ENCODE measurements at regions not wholly inside any gene's neighbourhood (a gene's known extent, or its start where the extent isn't known, plus 50 kb on each side); places are given as distances from the start of the nearest gene placed in this dataset.

DNA sequence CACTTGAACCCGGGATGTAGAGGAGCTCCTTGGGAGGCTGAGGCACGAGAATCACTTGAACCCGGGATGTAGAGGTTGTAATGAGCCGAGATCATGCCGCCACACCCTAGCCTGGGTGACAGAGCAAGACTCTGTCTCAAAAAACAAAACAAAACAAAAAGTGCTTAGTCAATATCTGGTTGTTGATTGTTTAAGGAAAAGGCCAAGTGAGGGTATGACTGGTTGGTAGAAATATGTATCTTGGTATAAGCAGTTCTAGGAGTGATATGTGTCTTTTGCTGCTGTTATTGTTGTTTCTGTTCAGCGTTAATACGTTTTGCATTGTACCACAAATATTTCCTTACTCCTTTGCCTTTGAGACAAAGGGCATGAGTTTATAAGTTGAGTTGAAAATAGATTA, 210.7 kb upstream of the DMRT1 start:
- DNase-seq (ENCODE audit: low spot score): no peak

DNA sequence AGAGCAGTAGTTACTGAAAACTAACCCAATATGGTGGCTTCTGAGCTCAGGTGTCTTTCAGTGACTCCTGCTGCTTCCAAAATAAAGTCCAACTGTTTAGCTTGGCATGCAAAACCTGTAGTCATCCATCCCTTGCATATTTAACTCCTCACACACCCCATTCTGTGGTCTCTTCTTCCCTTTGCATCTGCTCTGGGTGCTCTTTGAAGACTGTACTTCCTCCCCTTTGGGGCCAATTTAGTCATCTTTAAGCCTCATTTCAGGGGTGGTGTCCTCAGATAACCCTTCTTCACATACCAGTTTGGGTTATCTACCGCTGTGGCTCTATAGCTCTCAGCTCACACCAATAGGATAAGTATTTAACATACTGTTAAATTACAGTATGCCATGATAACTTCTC, 209.9 kb upstream of the DMRT1 start:
- DNase-seq (ENCODE audit: low spot score): peak; percentile 50

DNA sequence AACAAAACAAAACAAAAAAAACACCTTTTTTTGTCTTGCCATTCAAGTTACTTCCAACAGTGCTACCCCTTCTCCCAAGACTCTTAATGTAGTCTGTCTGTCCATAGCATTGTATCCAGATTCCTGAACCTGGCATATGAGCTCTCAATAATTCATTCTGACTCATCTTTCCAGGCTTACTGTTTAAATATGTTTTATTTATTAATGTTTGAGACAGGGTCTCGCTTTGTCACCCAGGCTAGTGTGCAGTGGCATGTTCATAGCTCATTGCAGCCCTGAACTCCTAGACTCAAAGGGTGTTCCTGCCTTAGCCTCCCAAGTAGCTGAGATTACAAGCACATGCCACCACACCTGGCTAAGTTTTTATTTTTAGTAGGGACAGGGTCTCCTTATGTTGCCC, 208.0 kb upstream of the DMRT1 start:
- DNase-seq (ENCODE audit: low spot score): no peak

DNA sequence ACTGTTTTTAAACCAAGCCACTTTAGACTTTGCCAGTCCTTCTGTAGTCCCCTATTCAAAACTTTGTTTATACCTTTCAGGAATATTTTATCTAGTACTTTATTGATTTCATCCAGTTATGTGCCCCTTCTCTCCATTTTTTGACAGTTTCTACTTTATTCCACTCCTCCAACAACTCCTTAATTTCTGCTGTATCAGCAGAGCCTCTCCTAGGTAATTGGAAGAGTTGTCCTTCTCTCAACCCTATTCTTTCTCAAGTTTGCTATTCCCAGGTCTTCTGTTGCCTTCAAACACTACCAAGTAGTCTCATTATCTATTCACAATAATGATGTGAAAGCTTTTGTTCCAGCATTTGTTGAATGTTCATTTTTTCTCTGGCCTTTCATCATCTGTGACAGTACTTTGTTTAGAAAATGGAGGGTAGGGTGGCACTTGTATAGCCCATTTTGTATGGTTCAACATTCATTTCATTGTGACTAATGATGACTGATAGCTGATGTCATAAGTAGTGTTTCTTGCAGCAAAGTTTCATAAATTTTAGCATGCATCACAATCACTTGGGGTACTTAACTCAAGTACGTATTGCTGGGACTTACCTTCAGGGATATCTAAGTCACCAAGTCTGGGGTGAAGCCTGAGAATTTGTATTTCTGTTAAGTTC, 204.4 kb upstream of the DMRT1 start:
- no peak for DNase-seq (ENCODE audit: low spot score)

DNA sequence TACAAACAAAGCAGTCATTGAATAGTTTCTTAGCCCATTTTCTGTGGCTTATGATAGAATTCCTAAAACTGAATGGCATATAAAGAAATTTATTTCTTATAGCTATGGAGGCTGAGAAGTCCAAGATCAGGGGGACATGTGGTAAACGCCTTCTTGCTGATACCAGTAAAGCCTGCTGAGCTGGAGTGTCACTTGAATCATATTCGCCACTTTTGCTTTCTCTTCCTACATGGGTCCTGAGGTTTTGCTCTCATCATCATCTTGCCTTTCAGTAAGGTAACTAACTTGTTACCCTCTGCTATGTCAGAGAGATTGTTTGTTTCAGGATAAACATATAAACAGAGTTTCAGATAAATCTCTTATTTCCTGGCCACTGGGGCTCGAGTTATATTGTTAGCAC, 203.3 kb upstream of the DMRT1 start:
- DNase-seq (ENCODE audit: low spot score): no peak

DNA sequence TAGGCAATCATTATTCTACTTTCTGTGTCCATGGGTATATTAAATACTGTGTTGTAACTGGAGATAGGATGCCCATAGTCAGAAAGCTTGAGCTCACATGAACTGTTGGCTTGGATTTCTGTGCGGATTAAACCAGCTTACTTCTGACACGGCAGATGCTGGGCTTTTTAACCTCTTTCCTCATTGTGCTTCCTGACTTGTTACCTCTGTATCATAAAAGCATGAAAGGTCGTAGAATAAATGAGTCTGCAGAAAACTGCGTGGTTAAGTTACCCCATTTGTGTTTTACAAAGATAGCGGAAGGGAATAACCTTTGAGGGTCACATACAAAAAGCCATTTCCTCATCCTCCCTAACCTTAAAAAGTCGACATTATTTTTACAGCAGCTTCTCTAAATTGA, 199.5 kb upstream of the DMRT1 start:
- DNase-seq (ENCODE audit: low spot score): no peak

DNA sequence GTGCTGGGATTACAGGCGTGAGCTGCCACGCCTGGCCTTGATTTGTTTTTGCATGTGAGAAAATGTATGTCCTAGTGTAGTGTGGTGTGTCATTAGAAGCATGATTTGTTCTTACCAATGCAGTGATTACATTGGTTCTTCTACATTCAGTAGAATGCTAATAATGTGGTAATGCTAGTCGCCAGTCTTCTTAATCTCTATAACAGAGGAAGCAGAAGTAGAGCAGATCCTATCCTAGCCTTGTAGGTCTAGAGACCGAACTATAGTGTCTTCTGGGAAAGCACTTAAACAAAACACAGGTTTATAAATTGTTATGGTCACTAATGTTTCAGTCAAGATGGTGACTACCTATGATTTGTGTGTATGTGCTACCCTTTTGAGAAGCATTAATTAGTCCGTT, 197.5 kb upstream of the DMRT1 start:
- DNase-seq (ENCODE audit: low spot score): no peak

DNA sequence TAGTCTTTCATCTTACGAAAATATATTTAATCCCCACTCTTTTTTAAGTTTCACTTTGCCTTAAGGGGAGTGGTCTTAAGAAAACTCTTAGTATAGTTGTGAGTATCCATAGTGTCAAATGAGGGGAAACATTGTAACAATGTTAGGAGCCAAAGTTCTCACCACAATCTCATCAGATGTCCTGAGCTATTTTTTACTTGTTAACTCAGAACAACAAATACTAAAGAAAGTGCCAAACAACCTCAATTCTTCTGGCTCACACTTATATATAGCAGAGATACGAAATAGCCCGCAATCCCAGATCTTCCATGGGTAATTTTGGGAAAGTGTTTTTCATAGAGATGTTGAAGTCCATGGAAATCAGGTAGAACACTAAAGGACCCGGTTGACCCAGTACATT, 194.0 kb upstream of the DMRT1 start:
- no peak for DNase-seq (ENCODE audit: low spot score)

DNA sequence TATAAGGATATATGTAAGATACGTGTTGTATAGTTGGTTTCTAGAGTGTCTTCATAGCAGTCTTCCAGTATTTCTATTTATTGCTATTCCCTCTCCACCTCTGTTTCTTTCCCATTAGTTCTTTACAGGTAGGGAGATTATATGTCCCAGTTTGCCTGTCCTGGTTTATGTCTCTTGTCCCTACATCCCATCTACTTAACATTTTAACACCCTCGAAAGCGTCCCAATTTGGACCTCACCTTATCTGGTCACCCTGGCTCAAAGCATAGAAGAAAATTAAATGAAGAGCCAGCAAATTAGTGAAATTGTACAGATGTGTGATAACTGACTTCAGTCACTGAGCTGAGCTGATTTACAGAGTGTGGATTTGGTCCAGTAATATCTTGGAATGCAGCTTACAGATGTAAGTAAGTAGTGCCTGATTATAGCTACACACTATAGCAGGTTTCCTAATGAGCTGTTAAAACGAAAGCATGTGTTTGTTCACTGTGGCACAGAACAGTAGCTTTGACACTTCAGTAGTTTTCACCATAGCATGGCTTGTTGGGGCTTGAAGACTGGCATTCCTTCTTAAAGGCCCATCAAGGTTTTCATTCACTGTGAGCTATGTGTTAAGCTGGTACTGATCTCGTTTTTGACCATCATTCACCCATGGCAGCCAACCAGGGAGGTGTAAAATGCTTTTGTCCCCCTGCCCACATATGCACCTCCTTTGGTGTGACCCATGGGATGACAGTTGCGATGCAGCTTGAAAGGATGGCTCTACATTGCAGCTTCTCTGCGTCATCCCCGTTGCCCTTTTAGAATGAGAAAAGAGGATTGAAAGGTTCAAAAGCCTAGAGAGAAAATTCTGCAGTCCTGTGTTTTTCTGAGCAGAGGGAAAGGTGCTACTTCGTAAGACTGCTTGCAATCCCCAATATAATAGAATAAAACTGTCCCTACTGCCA, 192.1 kb upstream of the DMRT1 start:
- DNase-seq (ENCODE audit: low spot score): no peak

DNA sequence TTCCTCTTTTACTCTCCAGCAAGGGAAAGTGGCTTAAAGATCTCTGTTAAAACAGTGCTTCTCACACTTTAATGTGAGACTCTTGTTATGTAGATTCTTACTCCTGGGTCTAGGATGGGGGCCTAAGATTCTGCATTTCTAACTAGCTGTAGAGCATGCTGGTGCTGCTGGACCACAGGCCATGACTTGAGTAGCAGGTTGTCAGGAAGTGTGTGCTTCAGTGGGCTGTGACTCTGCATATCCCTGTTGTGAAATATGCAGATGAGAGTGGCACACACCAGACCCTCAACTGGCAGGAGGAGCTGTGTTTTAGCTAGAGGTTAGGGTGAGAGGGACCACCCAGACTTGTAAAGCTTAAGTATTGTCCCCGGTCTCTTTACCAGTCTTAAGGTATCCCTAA, 191.1 kb upstream of the DMRT1 start:
- DNase-seq (ENCODE audit: low spot score): no peak

DNA sequence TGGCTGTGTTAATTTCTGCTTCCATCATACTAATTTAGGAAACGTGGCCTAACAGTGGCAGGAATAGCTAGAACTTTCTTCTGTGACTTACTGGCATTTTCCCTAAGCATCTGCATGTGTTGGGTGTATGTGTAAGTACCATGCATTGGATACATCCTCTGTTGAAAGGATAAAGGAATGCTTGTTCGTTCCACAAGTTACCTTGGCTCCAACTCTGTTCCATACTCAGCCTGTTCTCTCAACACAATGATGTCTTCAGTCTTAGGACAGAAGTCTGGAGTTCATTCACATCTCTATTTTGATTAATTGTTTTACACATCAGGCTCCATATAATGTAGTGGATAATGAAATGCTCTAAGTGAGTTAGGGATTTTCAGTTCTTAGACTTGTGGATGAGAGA, 190.1 kb upstream of the DMRT1 start:
- no peak for DNase-seq (ENCODE audit: low spot score)

DNA sequence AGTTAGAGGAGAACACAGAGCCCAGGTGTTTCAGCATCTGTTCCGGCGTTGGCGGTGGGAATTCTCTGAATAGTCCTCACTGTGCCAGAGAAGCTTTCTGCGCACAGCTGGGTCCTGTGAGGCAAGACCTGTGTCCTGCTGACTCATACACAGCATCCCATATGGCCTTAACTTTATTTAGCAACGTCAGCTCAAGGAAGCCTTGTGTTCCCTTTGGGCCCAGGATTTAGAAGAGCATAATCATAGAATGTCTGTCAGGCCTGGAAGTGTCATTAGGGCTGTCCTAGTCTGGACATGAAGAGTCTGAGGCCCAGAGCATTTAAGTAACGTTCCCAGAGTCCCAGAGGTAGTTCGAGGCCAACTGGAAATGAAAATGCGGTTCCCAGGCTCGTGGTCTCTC, 188.6 kb upstream of the DMRT1 start:
- DNase-seq (ENCODE audit: low spot score): no peak

DNA sequence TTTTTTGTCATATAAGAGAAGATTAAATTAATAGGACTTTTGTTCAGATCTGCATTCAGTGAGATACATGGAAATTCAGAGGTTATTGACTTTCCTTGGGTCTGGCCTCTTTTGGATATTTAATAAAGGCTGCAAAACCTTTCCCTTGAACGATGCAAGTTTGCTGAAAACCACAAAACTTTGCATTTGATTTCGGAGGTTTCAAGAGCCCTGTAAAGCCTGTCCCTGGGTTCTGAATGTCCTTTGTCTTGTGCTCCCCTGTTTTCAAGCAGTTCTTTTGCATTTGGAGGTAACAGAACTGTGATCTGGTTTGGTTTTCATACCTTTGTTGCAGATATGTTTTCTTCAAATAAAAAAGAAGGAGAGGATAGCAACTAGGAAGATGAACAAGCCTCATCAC, 188.1 kb upstream of the DMRT1 start:
- no peak for DNase-seq (ENCODE audit: low spot score)

DNA sequence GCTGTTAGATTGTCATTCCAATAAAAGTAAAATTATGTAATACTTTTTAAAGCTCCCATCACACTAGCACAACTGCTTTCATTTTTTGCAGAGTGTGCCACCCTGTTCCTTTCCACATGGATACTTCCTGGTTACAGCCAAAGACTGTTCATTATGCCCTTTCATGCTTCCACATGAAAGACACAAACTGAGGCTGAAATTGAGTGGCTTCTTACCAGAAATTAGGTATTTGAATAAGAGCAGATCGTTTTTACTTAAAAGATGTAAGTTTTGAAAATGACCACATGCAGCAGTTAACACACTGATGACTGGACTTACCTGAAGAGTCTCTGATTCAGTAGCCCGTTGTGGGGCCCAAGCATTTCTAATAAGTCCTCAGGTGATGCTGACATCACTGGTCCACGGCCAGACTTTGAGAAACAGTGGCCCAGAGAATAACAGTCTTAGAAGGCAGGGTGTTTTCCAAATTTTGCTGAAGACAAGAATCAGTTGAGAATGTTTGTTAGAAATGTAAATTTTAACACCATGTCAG, 187.6 kb upstream of the DMRT1 start:
- DNase-seq (ENCODE audit: low spot score): no peak

DNA sequence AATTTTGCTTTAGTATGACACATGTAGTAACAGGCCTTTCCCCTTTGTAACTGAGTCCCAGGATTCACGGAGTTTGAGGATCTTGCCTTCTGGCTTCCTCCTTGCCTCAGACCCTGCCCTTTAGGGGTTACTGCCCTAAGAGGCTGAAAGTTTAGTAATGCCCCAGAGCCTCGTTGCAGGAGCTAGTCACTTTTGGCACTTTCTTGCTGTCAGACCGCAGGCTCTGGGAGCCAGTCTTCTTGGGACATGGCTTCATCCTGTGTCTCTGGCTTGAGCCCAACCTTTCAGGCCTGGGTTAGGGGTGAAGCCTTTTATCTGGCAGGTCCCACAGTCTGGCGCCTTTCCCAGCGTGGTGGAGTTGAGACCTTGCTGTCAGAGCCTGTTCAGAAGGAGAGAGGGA, 185.6 kb upstream of the DMRT1 start:
- no peak for DNase-seq (ENCODE audit: low spot score)

DNA sequence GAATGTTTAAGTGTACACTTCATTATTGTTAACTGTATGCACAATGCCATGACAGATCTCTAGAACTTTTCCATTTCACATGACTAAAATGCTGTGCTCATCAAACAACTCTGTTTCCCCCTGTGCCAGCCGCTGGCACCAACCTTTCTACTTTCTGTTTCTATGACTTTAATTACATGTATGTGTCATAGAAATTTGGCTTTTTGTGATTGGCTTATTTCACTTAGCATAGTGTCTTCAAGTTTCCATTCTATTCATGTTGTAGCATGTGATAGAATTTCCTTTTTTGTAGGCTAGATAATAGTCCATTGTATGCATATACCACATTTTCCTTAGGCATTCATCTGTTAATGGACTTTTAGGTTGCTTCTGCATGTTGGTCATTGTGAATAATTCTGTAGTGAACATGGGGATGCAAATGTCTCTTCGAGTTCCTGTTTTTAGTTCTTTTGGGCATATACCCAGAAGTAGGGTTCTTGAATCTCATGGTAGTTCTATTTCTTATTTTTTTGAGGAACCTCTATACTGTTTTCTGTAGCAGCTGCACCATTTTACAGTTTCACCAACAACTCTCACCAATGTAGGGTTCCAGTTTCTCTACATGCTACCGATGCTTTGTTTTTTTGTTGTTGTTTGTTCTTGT, 184.4 kb upstream of the DMRT1 start:
- no peak for DNase-seq (ENCODE audit: low spot score)

DNA sequence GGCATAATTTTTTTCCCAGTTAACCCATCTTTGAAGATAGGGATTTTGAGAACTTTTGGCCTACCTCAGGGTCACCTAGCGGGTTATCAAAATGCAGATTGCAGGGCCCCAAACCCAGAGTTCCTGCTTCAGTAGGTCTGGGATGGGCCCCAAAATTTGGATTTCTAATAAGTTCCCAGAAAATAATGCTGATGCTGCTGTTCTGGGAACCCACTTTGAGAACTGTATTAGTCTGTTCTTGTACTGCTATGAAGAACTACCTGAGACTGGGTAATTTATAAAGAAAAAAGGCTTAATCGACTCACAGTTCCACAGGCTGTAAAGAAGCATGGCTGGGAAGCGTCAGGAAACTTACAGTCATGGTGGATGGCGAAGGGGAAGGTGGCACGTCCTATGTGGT, 182.2 kb upstream of the DMRT1 start:
- DNase-seq (ENCODE audit: low spot score): no peak

DNA sequence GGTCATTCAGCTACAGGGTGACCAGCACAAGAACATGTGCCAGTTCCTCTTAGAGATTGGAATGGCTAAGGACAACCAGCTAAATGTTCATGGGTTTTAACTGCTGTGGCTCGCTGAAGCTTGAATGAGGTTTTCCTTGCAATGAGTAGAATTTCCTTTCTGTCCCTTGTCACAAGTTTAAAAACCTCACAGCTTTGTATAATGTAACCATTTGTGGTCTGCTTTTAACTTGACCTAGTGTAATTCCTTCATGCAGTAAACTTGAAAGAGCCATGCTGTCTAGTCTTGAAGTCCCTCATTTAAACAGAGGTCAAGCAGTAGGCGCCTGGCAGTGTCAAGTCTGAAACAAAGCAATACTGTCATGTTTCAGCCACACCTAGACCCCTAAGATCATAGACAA, 181.3 kb upstream of the DMRT1 start:
- DNase-seq (ENCODE audit: low spot score): no peak

DNA sequence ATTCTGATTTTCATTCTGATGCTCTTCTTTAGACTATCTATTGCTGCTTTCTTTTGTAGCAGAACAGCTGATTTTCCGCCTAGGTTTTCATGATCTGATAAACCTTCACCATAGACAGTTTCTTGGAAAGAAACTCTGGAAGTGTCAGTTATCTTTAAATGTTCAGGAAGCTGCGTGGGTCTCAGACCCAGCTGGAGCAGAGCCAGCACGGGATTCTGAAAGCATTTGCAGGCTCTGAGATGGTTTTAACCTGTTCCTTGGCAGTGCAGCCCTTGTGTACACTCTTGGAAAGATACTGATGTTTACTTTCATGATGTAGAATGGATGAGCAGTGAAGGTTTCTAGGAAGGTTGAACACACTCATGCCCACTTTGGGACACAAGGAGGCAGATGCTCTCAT, 178.0 kb upstream of the DMRT1 start:
- DNase-seq (ENCODE audit: low spot score): no peak

DNA sequence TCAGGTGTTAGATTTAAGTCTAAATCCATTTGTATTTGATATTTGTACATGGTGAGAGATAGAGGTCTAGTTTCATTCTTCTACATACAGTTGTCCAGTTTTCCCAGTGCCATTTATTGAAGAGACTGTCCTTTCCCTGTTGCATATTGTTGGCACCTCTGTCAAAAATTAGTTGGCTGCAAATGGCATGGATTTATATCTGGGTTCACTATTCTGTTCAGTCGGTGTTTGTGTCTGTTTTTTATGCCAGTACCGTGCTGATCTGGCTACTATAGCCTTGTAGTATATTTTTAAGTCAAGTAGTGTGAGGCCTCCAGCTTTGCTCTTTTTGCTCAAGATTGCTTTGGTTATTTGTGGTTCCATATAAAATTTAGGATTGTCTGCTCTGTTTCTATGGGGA, 176.2 kb upstream of the DMRT1 start:
- DNase-seq (ENCODE audit: low spot score): no peak

DNA sequence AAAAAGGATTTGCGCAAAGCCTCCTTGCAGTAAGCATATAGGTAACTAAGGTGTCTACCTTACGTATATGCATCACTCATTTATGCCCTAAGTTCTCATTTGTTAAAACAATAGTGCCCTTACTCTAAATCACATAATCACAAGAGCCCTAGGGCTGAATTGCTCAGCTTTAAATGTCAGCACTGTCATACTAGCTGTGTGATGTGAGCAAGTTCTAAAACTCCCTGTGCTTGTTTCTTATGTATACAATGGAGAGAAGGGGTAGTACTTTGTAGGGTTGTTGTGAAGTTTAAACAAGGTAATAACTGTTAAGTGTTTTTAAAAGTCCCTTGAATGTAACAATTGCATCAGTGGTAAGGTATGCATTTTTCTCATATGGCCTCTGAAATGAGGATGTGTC, 169.5 kb upstream of the DMRT1 start:
- DNase-seq (ENCODE audit: low spot score): no peak

DNA sequence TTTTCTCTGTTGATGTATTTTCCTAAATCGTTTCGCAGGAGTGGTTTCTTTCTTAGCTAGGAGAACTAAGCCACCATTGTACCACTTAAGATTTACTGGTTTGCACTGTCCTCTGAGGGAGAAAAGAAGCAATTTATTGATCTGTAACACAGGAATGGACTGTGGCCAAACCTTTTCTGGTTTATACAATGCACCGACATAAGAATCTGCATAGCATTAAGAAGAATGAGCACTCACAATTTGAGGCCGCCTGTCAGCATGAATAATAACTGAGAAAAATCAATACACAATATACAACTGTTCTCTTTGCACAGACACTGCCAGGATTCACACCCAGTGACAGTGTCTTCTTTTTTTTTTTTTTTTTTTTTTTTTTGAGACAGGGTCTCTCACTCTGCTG, 168.6 kb upstream of the DMRT1 start:
- DNase-seq (ENCODE audit: low spot score): no peak
